ENCODE measurements at regions not wholly inside any gene's neighbourhood (a gene's known extent, or its start where the extent isn't known, plus 50 kb on each side); places are given as distances from the start of the nearest gene placed in this dataset.

GRCh38 chr12:48419116-48419935 lies 53.0 kb upstream of the ANP32D start:
- Histone ChIP-seq H2AFZ (ENCODE audit: low read depth, low read length) (no peak overlapping the region), H3K9me3 (replicated peaks; ENCODE audit: control insufficient read depth, insufficient read depth, low read depth, low read length) (no peaks in the 10 kb centered on the region), H3K36me3 (ENCODE audit: control insufficient read depth, insufficient read depth, low read length) (no peaks in the 10 kb centered on the region), H3K27ac (ENCODE audit: extremely low read depth, low read depth, low read length) (no peak overlapping the region), H3K9ac (ENCODE audit: insufficient read depth in 1 of 2, low read depth in 2 of 2, low read length in 2 of 2) (no peak overlapping the region), H3K27me3 (ENCODE audit: control insufficient read depth in 2 of 2, insufficient read depth in 2 of 2, low read length in 2 of 2) (no peaks in the 10 kb centered on the region), H3K4me2 (ENCODE audit: insufficient read depth, low read length) (no peak overlapping the region), H3K79me2 (ENCODE audit: control insufficient read depth, insufficient read depth, low read length) (no peaks in the 10 kb centered on the region), H3K9me1 (ENCODE audit: control insufficient read depth, insufficient read depth, low read length) (no peaks in the 10 kb centered on the region), H3K4me3 (no peak overlapping the region), H3K4me1 (replicated peaks in 1 of 2; ENCODE audit: control insufficient read depth in 2 of 2, insufficient read depth in 2 of 2, low read length in 2 of 2) (0 out of 5 replicates have a peak, but pooled peaks cover 0 to 4% of the 10 kb centered on the region in 2 experiments), H4K20me1 (replicated peaks; ENCODE audit: control insufficient read depth, insufficient read depth, low read length) (no peaks in the 10 kb centered on the region)
- FAIRE-seq (no peak), DNase-seq (ENCODE audit: extremely low read depth in 1 of 4, low spot score in 3 of 4) (peak in 1 of 4 experiments; percentile 14), ATAC-seq (no peak)
- in situ Hi-C loops (cut with MboI) (no loop called here), intact Hi-C loops (cut with micrococcal nuclease) (no loop called here)
- ChIA-PET POLR2A (interaction anchor here (0.6 kb wide), 1 partner anchor 272 kb away, joined by 3 read pairs; no protein-coding TSS in a partner anchor), CTCF (ENCODE audit: low intra/inter-chr PET ratio) (no interaction called here)
- BruUV-seq (replicated peaks) = no TSS peak
- WGBS (ENCODE audit: insufficient coverage, low coverage, missing lambda C conversion rate) = under 1% methylated on average over 6 of the region's 6 CpGs
- TF ChIP-seq ZNF830 (CRISPR knock-in tag; IDR thresholded peaks at IDR 0.05) = no peak
- TF ChIP-seq TCFL5 (CRISPR knock-in tag; conservative IDR thresholded peaks at IDR 0.05) = no peak
- no peak for TF ChIP-seq ZNF212 (CRISPR knock-in tag; IDR thresholded peaks at IDR 0.05)
- no peak for TF ChIP-seq NR2C2 (CRISPR knock-in tag; IDR thresholded peaks at IDR 0.05)
- no peak for TF ChIP-seq NR2C2 (tag; IDR thresholded peaks at IDR 0.05)
- no peak for TF ChIP-seq ZNF586 (CRISPR knock-in tag; conservative IDR thresholded peaks at IDR 0.05)
- TF ChIP-seq TAF1 (IDR thresholded peaks at IDR 0.05; ENCODE audit: control insufficient read depth, extremely low read depth, insufficient read depth, low read length, severe bottlenecking) = no peak
- no peak for TF ChIP-seq GABPB1 (CRISPR knock-in tag; IDR thresholded peaks at IDR 0.05)
- no peak for TF ChIP-seq CEBPG (CRISPR knock-in tag; IDR thresholded peaks at IDR 0.05)
- TF ChIP-seq CEBPG (tag; conservative IDR thresholded peaks at IDR 0.05 in 1 of 2, IDR thresholded peaks at IDR 0.05 in 1 of 2) = no peak
- no peak for TF ChIP-seq STAT6 (CRISPR knock-in tag; IDR thresholded peaks at IDR 0.05)
- TF ChIP-seq ZC3H8 (IDR thresholded peaks at IDR 0.05) = no peak
- TF ChIP-seq SMAD1 (IDR thresholded peaks at IDR 0.05; ENCODE audit: low read depth, low read length, partially characterized antibody) = no peak
- no peak for TF ChIP-seq ZBTB7A (IDR thresholded peaks at IDR 0.05; ENCODE audit: borderline replicate concordance, control insufficient read depth, low read depth, low read length)
- TF ChIP-seq HNRNPLL (IDR thresholded peaks at IDR 0.05; ENCODE audit: low read depth, low read length, poor library complexity, severe bottlenecking) = no peak
- no peak for TF ChIP-seq SMAD3 (CRISPR knock-in tag; conservative IDR thresholded peaks at IDR 0.05)
- no peak for TF ChIP-seq PHF8 (IDR thresholded peaks at IDR 0.05; ENCODE audit: borderline replicate concordance, low read length)
- no peak for TF ChIP-seq JUN (IDR thresholded peaks at IDR 0.05; ENCODE audit: borderline replicate concordance, low read depth, low read length)
- TF ChIP-seq JUN (CRISPR knock-in tag; IDR thresholded peaks at IDR 0.05; ENCODE audit: borderline replicate concordance) = no peak
- TF ChIP-seq PYGO2 (tag; IDR thresholded peaks at IDR 0.05) = no peak
